OCI-LY7 (cell line): ENCODE measurements at regions not wholly inside any gene's neighbourhood (a gene's known extent, or its start where the extent isn't known, plus 50 kb on each side); places are given as distances from the start of the nearest gene placed in this dataset.

Experiments
- EZH2phosphoT487 ChIP-seq: fragments of 200-600 bp; sonication (generic); IDR thresholded peaks from 2 replicates; pipeline ENCODE4 v1.6.1; 2018; ENCODE audit warnings: low read depth, borderline replicate concordance, mild to moderate bottlenecking, mixed run types, antibody characterized with exemption, low read length, moderate library complexity, mixed read lengths
- TF ChIP-seq, protein P1 (sequence below): fragments of 200-600 bp; sonication (generic); conservative IDR thresholded peaks from 2 replicates; pipeline ENCODE4 v1.5.1; 2014; ENCODE audit warnings: mild to moderate bottlenecking, antibody characterized with exemption, low read length, moderate library complexity, mixed read lengths

DNA sequence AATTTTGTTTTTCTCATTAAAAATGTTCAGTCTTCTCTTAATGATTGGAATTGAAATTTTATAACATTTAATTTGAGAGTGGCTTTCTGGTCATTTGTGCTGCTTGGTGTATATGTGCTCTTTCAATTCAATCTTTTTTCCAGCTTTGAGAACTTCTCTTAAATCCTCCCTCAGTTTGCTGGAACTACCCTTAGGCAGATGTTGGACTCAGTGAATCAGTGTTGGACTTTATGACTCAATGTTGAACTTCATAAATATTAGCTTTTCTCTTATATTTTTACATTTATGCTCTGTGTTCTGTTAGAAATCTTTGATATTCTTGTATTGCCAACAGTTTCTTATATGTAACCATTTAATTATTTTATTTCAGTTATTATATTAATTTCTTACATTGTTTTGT lies 935.5 kb upstream of the FBXO33 start:
- TF ChIP-seq, protein P1, sequence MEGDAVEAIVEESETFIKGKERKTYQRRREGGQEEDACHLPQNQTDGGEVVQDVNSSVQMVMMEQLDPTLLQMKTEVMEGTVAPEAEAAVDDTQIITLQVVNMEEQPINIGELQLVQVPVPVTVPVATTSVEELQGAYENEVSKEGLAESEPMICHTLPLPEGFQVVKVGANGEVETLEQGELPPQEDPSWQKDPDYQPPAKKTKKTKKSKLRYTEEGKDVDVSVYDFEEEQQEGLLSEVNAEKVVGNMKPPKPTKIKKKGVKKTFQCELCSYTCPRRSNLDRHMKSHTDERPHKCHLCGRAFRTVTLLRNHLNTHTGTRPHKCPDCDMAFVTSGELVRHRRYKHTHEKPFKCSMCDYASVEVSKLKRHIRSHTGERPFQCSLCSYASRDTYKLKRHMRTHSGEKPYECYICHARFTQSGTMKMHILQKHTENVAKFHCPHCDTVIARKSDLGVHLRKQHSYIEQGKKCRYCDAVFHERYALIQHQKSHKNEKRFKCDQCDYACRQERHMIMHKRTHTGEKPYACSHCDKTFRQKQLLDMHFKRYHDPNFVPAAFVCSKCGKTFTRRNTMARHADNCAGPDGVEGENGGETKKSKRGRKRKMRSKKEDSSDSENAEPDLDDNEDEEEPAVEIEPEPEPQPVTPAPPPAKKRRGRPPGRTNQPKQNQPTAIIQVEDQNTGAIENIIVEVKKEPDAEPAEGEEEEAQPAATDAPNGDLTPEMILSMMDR = no peak
- TF ChIP-seq EZH2phosphoT487 = no peak
